IPS-NIHi7 (cell line): ENCODE measurements at regions not wholly inside any gene's neighbourhood (a gene's known extent, or its start where the extent isn't known, plus 50 kb on each side); places are given as distances from the start of the nearest gene placed in this dataset.

Experiments
- DNase-seq: peaks from one replicate; pipeline ENCODE4 v3.0.0; 2012; ENCODE audit warnings: mixed read lengths; ENCODE audit errors: extremely low spot score

- DNase-seq = no peak
Observed at GRCh38 chr21:25381936-25382452, 225.3 kb downstream of the MRPL39 start.

GRCh38 chr21:25375675-25376074 lies 231.6 kb downstream of the MRPL39 start:
- no peak for DNase-seq

DNA sequence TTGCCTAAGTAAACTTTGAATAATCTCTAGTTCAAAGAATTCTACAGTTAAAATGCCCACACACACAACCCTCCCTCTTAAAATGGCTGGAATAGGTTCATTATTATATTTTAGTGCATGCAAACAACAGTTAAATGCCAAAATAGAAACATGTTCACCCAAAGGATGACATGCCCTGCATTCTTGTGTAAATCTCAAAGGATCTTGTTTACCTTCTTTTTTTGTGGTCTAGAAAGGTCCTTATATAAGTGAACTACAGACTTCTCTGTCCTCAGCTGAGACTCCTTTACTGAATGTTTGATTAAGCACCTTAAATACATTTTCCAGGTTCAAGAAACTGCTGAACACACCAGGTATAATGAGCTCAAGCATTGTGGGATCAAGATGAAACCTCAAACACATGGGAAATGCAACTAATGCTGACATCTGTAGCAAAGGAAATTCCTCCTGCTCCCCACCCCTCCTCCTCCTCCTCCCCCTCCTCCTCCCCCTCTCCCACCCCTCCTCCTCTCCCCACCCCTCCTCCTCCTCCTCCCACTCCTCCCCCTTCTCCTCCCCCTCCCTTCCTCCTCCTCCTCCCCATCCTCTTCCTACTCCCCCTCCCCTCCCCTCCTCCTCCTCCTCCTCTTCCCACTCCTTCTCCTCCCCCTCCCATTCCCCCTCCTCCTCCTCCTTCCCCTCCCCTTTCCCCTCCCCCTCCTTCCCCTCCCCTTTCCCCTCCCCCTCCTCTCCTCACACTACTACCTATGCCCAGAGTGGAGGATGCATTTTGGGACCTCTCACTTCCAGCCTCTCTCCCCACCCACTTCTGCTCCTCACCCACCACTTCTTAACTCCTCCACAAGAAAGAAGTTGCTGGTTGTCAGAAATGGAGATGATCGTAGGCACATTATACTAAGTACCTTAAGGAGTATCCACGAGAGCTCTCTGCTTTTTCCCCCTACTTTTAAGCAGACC lies 233.9 kb downstream of the MRPL39 start:
- DNase-seq = peak; percentile 18

DNA sequence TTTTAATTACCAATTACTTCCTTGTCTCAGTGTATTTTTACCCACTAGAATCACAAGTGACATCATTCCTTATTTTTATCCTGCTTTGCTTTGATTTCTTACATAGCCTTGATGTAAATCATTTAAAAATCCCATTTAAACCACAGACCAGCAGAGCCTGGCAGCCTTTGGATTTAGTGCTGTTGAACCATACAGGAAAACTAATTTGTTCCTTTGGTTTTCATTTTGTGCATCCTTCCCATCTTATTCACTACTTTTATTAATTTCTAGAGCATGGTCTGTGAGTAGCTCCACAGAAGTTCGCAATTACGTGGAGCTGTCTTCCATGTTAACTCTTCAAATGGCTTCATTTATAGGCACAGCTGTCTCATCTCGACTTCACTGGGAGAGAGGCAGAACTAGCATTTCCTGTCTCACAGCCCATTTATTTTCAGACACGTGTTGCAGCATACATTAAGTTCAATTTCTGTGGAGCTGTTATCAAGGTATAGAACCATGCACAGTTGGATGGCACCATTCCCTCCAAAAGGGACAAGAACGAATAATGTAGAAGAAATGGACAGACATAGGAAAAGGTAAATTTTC lies 235.3 kb downstream of the MRPL39 start:
- DNase-seq = no peak

DNA sequence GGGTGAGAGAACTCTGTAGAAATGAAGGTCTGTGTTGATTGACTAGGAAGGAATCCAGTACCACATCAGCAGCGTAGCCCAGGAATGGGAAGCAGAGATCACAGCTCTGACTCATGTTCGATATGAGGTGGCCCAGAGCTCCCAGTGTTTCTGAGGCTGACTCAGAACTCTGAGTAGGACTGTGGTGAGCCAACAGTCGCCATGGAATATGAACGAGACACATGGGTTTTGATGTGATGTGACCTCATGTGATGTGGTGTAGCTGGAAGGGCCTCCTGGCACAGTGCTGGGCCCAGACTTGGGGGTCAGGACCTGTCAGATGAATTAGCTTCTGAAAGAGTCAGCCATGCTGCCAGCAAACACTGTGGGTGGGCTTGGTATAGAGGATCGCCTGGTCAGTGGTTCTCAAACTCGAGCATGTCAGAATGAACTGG lies 237.0 kb downstream of the MRPL39 start:
- DNase-seq = no peak

- no peak for DNase-seq
Observed at GRCh38 chr21:25369524-25370300, 237.6 kb downstream of the MRPL39 start.

GRCh38 chr21:25368531-25368930 lies 238.8 kb downstream of the MRPL39 start:
- no peak for DNase-seq

DNA sequence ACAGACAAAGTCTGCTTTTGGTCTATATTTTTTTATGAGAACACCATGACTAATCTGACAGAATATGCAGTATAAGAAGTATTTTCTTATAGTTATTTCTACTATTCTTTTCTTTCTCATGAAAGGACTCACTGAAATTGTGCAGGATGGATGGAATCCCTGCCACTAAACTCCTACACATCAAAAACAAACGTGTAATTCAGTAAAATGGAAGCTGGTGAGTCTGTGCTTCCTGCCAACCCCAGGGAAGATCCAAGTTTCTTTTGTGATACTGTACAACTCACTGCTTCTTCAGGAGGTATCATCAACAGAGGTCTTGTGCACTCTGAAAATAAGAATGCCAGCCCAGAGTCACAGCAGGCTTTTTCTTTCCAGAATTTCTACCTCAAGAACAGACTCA lies 241.2 kb downstream of the MRPL39 start:
- no peak for DNase-seq

DNA sequence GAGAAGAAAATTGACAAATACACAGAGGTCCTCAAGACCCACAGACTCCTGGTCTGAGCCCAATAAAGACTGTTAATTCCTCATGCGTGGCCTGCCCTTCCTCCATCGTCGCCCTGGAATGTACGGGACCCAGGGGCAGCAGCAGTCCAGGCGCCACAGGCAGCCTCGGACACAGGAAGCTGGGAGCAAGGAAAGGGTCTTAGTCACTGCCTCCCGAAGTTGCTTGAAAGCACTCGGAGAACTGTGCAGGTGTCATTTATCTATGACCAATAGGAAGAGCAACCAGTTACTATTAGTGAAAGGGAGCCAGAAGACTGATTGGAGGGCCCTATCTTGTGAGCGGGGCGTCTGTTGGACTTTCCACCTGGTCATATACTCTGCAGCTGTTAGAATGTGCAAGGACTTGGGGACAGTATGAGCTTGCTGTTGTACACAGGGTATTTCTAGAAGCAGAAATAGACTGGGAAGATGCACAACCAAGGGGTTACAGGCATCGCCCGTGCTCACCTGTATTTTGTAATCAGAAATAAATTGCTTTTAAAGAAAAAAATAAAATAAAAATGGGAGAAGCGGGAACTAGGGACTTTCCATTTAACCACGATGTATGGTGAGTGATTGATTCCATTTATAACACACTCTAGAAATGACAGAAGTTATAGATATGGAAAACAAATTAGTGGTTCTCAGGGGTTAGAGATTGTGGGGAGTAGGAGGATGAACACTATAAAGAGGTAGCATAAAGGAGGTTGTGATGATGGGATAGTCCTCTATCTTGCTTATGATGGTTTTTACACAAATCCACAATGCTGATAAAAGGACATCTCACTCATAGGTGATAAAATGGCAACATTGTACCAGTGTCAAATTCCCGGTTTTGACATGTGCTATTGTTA lies 244.7 kb downstream of the MRPL39 start:
- no peak for DNase-seq

DNA sequence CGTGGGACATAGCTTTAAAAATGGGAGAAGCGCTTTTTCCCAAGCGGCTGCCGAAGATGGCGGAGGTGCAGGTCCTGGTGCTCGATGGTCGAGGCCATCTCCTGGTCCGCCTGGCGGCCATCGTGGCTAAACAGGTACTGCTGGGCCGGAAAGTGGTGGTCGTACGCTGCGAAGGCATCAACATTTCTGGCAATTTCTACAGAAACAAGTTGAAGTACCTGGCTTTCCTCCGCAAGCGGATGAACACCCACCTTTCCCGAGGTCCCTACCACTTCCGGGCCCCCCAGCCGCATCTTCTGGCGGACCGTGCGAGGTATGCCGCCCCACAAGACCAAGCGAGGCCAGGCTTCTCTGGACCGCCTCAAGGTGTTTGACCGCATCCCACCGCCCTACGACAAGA lies 245.5 kb downstream of the MRPL39 start:
- DNase-seq = no peak

DNA sequence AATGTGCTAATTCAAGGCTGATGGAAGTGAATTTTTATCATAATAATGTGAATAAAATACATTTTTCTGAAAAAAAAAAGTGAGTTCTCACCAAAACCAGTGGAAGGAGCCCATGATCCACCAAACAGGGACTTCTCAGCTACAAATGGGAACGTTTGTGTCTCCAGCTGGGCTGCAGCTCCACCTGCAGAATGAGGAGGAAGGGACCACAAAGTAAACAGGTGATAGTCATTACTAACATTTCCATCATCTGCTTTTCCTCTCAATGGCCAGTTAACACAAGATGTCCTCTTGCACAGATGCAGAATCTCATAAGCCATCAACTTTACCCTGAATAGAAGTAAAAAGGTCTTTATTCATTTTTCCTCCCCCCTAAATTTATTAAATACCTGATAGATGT lies 246.2 kb downstream of the MRPL39 start:
- DNase-seq = no peak

GRCh38 chr21:25360593-25360992 lies 246.7 kb downstream of the MRPL39 start:
- DNase-seq = no peak

GRCh38 chr21:25359724-25360123 lies 247.6 kb downstream of the MRPL39 start:
- no peak for DNase-seq

- peak; percentile 32 for DNase-seq
Observed at GRCh38 chr21:25350056-25350455, 257.2 kb downstream of the MRPL39 start.

DNA sequence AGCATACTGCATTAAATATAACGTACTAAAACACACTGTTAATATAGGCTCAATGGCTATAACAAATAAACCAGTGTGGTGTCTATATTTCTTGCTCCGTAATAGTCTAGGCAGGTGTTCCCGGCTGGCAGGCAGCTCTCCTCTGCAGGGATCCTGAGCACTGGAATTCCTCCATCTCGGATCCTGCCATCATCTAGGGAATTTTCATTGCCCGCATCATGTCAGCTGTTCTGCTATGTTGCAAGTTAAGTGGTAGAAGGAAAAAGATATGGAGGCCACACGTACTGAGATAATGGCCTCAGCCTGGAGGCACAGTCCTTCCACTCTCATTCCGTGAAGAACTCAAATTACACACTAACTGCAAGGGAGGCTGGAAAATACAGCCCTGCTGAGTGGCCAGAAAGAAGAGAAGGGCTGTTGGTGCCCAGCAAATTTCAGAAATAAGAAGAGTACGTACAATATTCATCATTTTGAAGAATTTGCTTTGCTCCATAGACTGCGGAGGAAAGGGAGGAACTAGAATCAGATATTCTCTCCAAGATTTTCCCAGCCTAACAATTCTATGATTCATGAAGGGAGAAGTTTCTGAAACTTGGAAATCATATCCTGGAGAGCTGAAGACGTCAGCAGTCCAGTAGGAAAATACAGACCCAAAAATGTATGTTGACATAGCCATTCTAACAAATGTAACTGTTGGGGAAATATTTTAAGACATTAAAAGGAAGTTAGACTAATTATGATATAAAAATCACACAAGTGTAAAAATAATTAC lies 263.3 kb downstream of the MRPL39 start:
- no peak for DNase-seq

GRCh38 chr21:25342816-25343215 lies 264.5 kb downstream of the MRPL39 start:
- no peak for DNase-seq

DNA sequence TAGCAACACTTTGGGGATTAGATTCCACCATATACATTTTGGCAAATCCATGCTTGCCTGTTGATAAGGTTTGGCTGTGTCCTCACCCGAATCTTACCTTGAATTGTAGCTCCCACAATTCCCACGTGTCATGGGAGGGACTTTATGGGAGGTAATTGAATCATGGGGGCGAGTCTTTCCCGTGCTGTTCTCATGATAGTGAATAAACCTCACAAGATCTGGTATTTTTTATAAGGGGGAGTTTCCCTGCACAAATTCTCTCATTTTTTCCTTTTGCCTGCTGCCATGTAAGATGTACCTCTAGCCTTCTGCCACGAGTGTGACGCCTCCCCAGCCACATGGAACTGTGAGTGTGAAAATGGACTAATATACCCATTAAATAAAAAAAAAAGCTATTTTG lies 265.3 kb downstream of the MRPL39 start:
- DNase-seq = no peak

- no peak for DNase-seq
Observed at GRCh38 chr21:25338415-25338814, 268.9 kb downstream of the MRPL39 start.

GRCh38 chr21:25334046-25334730 lies 273.1 kb downstream of the MRPL39 start:
- DNase-seq = no peak

GRCh38 chr21:25331286-25331685 lies 276.0 kb downstream of the MRPL39 start:
- DNase-seq = no peak
